PC-3 (cell line): ENCODE measurements at regions not wholly inside any gene's neighbourhood (a gene's known extent, or its start where the extent isn't known, plus 50 kb on each side); places are given as distances from the start of the nearest gene placed in this dataset.

ENCODE experiments used
- ATAC-seq: fragments of 200-7000 bp; cut with Tn5 transposase; 2 replicates; pipeline ENCODE4 v1.9.1; 2020; ENCODE audit warnings: mild to moderate bottlenecking, moderate library complexity
- BruUV-seq: library from RNA; stranded (reverse); fragments of 400-500 nt; replicated peaks from 2 replicates; lab custom pipeline; 2021; lab: Mats Ljungman, UMichigan
- CTCF ChIA-PET: fragments of 300-600 bp; sonication (Branson Sonifier 250); formaldehyde crosslinking; loops from one replicate; lab custom pipeline; 2022; ENCODE audit warnings: antibody characterized with exemption; lab: Charles Lee
- POLR2A ChIA-PET: fragments of 300-600 bp; sonication (Branson Sonifier 250); formaldehyde crosslinking; loops from one replicate; lab custom pipeline; 2022; ENCODE audit warnings: antibody characterized with exemption; ENCODE audit not compliant: unreplicated experiment; lab: Charles Lee
- DNase-seq: peaks from one replicate; pipeline ENCODE4 v3.0.0-alpha.2; 2015
- H2AFZ ChIP-seq: fragments of 300-600 bp; sonication (generic); 2 replicates; pipeline ENCODE4 v1.6.0; 2016; ENCODE audit warnings: antibody characterized with exemption, low read length
- H3F3A ChIP-seq: fragments of 300-600 bp; sonication (generic); one replicate; pipeline ENCODE4 v1.6.0; 2017; ENCODE audit warnings: antibody characterized with exemption, low read length, control low read depth, mild to moderate bottlenecking; ENCODE audit not compliant: unreplicated experiment
- H3K27ac ChIP-seq: fragments of 300-600 bp; sonication (generic); 2 replicates; pipeline ENCODE4 v1.5.1; 2016; ENCODE audit warnings: mild to moderate bottlenecking, low read length
- H3K27me3 ChIP-seq: fragments of 300-600 bp; sonication (generic); 2 replicates; pipeline ENCODE4 v1.6.1; 2016; ENCODE audit warnings: low read length, mixed read lengths
- H3K36me3 ChIP-seq: fragments of 300-600 bp; sonication (generic); 2 replicates; pipeline ENCODE4 v1.6.1; 2016; ENCODE audit warnings: low read depth, mixed run types, low read length, mixed read lengths
- H3K4me1 ChIP-seq: fragments of 300-600 bp; sonication (generic); 2 replicates; pipeline ENCODE4 v1.5.1; 2016; ENCODE audit warnings: low read length; ENCODE audit not compliant: insufficient read depth
- H3K4me2 ChIP-seq: fragments of 300-600 bp; sonication (generic); 2 replicates; pipeline ENCODE4 v1.6.0; 2016; ENCODE audit warnings: low read length
- H3K4me3 ChIP-seq: fragments of 300-600 bp; sonication (generic); 2 replicates; pipeline ENCODE4 v1.5.1; 2016; ENCODE audit warnings: mild to moderate bottlenecking, low read length, mixed read lengths
- H3K79me2 ChIP-seq: fragments of 300-600 bp; sonication (generic); 2 replicates; pipeline ENCODE4 v1.6.1; 2017; ENCODE audit warnings: low read length, mixed read lengths
- H3K9ac ChIP-seq: fragments of 300-600 bp; sonication (generic); 2 replicates; pipeline ENCODE4 v1.6.0; 2016; ENCODE audit warnings: mild to moderate bottlenecking, low read length
- H3K9me2 ChIP-seq: fragments of 300-600 bp; sonication (generic); replicated peaks from 2 replicates; pipeline ENCODE4 v1.6.1; 2016; ENCODE audit warnings: mixed run types, low read length, mixed read lengths
- H3K9me3 ChIP-seq: fragments of 300-600 bp; sonication (generic); 2 replicates; pipeline ENCODE4 v1.6.1; 2016; ENCODE audit warnings: low read length, mixed read lengths
- H4K20me1 ChIP-seq: fragments of 300-600 bp; sonication (generic); 2 replicates; pipeline ENCODE4 v1.6.1; 2016; ENCODE audit warnings: low read length, mixed read lengths
- CTCF ChIP-seq: fragments of 300-600 bp; sonication (generic); conservative IDR thresholded peaks from 2 replicates; pipeline ENCODE4 v1.5.1; 2017; ENCODE audit warnings: antibody characterized with exemption, low read depth, mild to moderate bottlenecking, low read length
- EZH2 ChIP-seq: fragments of 300-600 bp; sonication (generic); IDR thresholded peaks from one replicate; pipeline ENCODE4 v1.6.1; 2017; ENCODE audit warnings: antibody characterized with exemption, mild to moderate bottlenecking, low read length; ENCODE audit not compliant: unreplicated experiment
- EZH2phosphoT487 ChIP-seq: fragments of 300-600 bp; sonication (generic); IDR thresholded peaks from 2 replicates; pipeline ENCODE4 v1.6.1; 2018; ENCODE audit warnings: mild to moderate bottlenecking, antibody characterized with exemption, low read length, borderline replicate concordance
- intact Hi-C: fragments of 100-400 bp; cut with micrococcal nuclease; formaldehyde crosslinking; loops from 2 replicates; pipeline ENCODE4 v1.9.0; 2023

GRCh38 chr6:40689185-40689584 lies 102.0 kb upstream of the LRFN2 start:
- H2AFZ ChIP-seq, result no peak overlapping the region
- intact Hi-C loops, result no loop called here
- no peak for DNase-seq
- BruUV-seq, result no TSS peak
- no peaks in the 10 kb centered on the region for H4K20me1 ChIP-seq
- H3K9me3 ChIP-seq, result no peaks in the 10 kb centered on the region
- H3K4me3 ChIP-seq, result no peak overlapping the region
- no peaks in the 10 kb centered on the region for H3K36me3 ChIP-seq
- POLR2A ChIA-PET, result no interaction called here
- H3K4me2 ChIP-seq, result no peak overlapping the region
- H3K9ac ChIP-seq, result no peak overlapping the region
- TF ChIP-seq CTCF, result no peak
- TF ChIP-seq EZH2phosphoT487, result no peak
- no peak for TF ChIP-seq EZH2
- no peaks in the 10 kb centered on the region for H3K4me1 ChIP-seq
- no peaks in the 10 kb centered on the region for H3K9me2 ChIP-seq
- ATAC-seq, result no peak
- H3K27me3 ChIP-seq, result 0 out of 2 replicates have a peak, but pooled peaks cover 3% of the 10 kb centered on the region
- no peaks in the 10 kb centered on the region for H3K79me2 ChIP-seq
- H3F3A ChIP-seq, result no peaks in the 10 kb centered on the region
- H3K27ac ChIP-seq, result no peak overlapping the region
- CTCF ChIA-PET, result no interaction called here

- H3K27me3 ChIP-seq, result 0 out of 2 replicates have a peak, but pooled peaks cover 3% of the 10 kb centered on the region
- TF ChIP-seq EZH2phosphoT487 (no peak), EZH2 (no peak), CTCF (no peak)
- no peaks in the 10 kb centered on the region for H3K4me1 ChIP-seq
- no peaks in the 10 kb centered on the region for H3K36me3 ChIP-seq
- no peak overlapping the region for H3K27ac ChIP-seq
- no peak overlapping the region for H3K4me2 ChIP-seq
- DNase-seq (no peak), ATAC-seq (no peak)
- H2AFZ ChIP-seq, result no peak overlapping the region
- H3K9me3 ChIP-seq, result no peaks in the 10 kb centered on the region
- no peaks in the 10 kb centered on the region for H3K79me2 ChIP-seq
- no peaks in the 10 kb centered on the region for H3F3A ChIP-seq
- CTCF ChIA-PET, result no interaction called here
- no TSS peak for BruUV-seq
- no peaks in the 10 kb centered on the region for H4K20me1 ChIP-seq
- no peaks in the 10 kb centered on the region for H3K9me2 ChIP-seq
- no peak overlapping the region for H3K4me3 ChIP-seq
- POLR2A ChIA-PET, result no interaction called here
- intact Hi-C loops, result no loop called here
- no peak overlapping the region for H3K9ac ChIP-seq
Observed at GRCh38 chr6:40688214-40688761, 101.1 kb upstream of the LRFN2 start.

- Histone ChIP-seq H3K4me3 (no peak overlapping the region), H3F3A (no peaks in the 10 kb centered on the region), H3K9me3 (no peaks in the 10 kb centered on the region), H3K27me3 (0 out of 2 replicates have a peak, but pooled peaks cover 13% of the 10 kb centered on the region), H2AFZ (no peak overlapping the region), H3K27ac (no peak overlapping the region), H3K9me2 (no peaks in the 10 kb centered on the region), H3K36me3 (no peaks in the 10 kb centered on the region), H3K4me2 (no peak overlapping the region), H3K9ac (no peak overlapping the region), H3K4me1 (no peaks in the 10 kb centered on the region), H4K20me1 (no peaks in the 10 kb centered on the region), H3K79me2 (no peaks in the 10 kb centered on the region)
- intact Hi-C loops, result no loop called here
- ChIA-PET CTCF (no interaction called here), POLR2A (no interaction called here)
- DNase-seq, result no peak
- no TSS peak for BruUV-seq
- TF ChIP-seq EZH2phosphoT487, result no peak
- ATAC-seq, result no peak
Observed at GRCh38 chr6:40685862-40686261, 98.7 kb upstream of the LRFN2 start.
